HCEC 1CT (cell line): ENCODE measurements at regions not wholly inside any gene's neighbourhood (a gene's known extent, or its start where the extent isn't known, plus 50 kb on each side); places are given as distances from the start of the nearest gene placed in this dataset.

Experiments used
- DNase-seq: peaks from one replicate; pipeline ENCODE4 v3.0.0-alpha.2; 2017

DNA sequence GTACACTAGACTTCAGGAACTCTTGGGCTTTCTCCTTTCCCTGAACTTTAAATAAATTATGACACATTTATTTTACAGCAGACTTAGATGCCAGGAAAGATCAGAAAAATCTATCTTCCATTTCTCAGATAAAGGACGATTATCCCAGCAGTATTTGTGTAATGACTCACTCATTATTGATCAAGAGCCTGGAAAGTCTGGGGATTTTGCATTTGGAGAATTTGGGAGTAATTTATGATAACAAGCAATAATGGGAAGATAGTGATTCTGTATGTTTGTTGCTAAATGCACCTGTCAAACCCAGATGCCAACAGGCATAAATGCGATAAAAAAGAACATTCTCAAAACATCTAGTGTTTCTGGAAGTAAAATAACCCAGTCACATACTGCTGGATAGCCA, 480.2 kb upstream of the ATP2B1 start:
- DNase-seq = no peak

DNA sequence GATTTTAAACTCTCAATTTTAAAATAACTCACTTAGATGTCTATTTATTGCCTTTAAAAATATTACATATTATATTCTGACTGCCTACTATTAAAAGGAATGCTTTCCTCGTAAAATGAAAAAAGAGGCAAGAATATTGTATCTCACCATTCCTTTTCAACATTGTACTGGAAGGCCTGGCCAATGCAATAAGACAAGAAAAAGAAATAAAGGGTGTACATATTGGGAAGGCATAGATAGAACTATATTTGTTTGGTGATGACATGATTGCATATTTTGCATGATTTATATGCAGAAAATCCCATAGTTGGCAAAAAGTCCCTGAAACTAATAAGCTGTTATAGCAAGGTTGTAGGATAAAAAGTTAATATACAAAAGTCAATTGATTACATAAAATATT, 474.6 kb upstream of the ATP2B1 start:
- DNase-seq = no peak

DNA sequence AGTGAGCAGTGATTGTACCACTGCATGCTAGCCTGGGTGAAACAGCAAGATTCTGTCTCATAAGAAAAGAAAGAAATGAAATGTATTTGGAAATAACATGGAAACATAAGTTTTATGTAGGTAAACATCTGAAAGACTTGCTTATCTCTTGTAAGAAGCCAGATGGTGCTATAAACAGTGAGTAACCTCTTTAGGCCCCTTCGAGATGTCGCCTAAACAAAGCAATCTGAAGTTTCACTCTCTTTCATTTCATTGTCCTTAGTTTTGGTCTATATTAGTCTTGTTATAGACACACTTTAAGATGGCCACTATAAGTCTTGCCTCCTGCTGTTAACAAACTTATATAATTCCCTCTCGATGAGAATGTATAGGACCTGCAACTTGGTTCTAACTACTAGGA, 472.6 kb upstream of the ATP2B1 start:
- DNase-seq = no peak

DNA sequence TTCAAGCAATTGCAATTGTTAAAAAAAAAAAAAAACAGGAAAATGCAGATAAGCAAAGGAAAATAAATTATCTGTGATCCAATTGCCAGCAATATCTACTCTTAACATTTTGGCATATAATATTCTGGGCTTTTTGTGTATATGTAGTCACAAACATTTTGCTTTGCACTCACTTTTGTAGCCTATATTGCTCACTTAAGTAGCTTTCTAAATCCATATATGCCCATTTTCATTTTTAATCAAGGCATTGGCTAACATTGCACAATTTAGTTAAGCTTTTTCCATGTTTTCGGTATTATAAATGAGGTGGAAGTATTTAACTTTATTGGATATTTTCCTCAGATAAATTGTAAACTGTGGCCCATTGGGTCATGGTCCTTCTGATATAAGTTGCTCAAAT, 466.3 kb upstream of the ATP2B1 start:
- DNase-seq = no peak

DNA sequence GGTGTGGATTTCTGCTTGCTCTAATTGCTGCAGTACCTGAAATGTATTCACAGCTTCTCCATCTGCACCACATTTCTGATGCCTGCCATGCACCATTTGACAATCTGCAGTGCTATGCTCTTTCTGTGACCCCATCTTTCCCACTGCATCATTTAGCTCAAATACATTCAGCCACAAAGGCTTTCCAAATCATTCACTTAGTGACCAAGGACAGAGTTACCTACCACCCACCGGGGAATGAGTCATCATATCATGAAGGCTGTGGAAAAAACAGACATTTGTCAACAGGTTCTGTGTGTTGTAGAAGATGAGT, 465.5 kb upstream of the ATP2B1 start:
- DNase-seq = no peak

DNA sequence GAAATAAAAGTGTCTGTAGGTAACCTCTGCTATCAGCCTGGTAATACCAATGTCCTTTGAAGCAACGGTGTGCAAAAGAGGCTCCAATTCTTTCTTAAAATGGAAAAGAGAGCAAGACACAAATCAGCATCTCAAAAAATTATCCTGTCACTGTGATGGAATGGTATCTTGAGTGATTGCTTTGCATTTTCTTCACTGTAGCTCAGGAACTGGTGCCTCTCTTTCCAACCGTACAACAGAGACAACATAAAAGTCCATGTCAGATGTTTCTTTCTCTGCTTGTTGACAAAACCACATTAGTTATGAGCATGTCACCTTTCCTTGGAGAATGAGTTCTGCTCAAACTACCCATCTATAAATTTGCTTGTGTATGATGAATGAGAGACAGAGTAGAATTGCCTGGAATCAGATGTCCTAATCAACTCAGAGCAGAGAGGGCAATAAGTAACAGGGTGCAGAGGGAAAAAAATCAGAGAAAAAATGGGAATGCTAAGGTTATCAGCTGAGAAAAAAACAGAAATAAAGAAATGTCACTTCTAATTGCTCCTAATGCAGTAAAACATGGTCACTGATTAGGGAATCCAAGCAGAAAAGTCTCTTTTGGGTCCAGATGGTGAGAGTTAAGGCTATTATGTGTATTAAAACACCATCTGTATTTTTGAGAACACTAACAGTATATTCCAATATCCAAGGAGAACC, 465.0 kb upstream of the ATP2B1 start:
- no peak for DNase-seq

DNA sequence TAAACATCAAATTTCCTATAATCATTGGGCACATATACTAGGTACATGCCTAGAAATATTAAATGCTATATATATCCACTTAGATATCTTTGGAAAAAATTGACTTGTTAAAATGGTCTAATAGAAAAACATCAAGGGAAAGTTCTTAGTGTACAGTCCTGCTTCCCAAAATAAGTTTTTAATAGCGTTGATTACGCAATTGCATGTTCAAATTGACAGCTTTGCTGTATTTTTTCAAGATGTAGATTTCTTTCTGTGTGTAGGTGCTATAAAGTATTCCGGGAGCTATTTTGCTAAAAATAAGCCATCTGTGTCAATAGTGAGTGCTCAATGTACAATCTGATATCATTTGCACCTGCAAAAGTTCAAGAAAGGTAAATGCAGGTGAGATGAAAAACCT, 463.9 kb upstream of the ATP2B1 start:
- no peak for DNase-seq

DNA sequence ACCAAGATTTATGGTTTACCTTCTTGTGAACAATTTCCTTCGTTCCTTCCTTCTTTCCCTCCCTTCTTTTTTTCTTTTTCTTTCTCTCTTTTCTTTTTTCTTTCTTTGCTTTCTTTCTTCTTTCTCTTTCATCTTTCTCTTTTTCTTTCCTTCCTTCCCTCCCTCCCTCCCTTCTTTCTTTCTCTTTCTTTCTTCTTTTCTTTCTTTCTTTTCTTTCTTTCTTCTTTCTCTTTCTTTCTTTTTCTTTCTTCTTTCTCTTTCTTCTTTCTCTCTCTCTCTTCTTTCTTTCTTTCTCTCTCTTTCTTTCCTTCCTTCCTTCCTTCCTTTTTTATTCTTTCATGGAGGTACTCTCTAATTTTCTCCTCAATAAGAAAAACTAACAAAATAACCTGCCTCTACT, 462.1 kb upstream of the ATP2B1 start:
- no peak for DNase-seq

DNA sequence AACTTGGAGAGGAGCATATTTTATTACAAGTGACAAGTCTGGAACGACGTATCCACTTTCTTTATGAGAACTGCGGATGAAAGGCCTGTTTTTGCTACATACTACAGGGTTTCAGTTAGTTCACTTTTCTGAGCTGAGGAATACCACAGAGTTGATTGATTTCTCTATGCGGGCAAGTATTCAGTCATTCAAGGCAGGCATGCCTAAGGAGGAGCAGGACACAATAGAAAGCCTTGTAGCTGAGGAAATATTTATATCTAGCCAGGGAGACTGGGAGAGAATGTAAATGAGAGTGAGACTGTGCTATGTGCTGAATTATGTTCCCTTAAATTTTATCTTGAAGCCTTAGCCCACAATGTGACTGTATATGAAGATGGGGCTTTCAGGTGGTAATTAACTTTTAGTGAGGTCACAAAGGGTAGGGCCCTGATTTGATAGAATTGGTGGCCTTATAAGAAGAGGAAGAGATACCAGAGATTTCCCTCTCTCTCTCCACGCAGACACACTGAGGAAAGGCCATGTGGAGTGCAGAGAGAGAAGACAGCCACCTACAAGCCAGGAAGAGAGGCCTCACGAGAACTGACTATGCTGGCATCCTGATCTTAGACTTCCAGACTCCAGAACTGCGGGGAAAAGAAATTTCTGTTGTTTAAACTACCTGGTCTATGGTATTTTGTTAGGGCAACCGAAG, 459.0 kb upstream of the ATP2B1 start:
- no peak for DNase-seq

DNA sequence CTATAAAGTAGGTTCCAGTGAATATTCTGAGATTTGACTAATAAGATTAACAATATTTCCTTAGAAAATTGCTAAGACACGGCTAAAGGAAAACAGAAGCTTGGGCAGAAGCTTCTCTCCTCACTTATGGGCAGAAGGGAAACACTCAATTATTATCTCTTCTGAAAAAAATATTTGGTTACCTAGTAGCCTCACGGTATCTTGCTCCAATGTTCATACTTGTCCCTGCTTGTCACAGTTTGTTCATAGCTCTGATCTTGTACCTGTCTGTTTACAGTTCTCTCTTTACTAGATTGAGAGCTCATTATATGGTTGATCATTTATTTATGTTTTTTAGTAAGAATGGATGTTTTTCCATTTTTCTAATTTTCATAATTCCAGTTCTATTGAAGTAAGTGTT, 458.0 kb upstream of the ATP2B1 start:
- DNase-seq = no peak

DNA sequence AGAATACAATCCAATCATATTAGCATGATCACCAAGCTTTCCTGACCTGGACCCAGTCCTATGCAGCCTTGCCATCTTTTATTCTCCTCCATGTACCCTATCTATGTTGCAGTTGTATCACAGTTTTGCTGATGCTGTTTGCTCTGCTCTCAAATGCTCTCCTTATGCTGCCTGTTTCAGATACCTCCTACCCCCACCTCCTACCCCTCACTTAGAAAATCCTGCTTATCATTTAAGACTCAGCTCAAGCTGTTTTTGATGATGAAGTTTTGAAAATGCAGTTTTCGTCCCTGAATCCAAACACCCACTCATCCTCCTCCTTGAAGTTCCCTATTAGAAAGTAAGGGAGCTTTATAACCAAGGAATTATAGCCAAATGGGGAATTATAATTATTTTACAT, 457.4 kb upstream of the ATP2B1 start:
- DNase-seq = no peak

DNA sequence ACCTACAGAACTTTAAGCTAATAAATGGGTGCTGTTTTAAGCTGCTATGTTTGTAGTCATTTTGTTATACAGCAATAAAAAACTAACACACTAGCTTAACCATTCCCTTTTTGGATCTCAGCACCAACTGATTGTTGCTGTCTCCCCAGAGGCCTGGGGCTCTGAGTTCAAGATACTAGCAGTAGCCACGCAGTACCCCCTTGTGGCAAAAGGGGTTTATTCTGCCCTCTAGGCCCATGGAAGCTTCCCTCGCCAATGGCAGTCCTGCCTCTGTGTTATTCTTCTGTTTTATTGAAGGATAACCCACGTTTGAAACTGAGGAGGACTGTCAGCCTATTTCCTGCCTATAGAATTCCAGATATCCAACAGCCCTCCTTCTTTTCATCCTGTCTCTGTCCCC, 455.3 kb upstream of the ATP2B1 start:
- no peak for DNase-seq

DNA sequence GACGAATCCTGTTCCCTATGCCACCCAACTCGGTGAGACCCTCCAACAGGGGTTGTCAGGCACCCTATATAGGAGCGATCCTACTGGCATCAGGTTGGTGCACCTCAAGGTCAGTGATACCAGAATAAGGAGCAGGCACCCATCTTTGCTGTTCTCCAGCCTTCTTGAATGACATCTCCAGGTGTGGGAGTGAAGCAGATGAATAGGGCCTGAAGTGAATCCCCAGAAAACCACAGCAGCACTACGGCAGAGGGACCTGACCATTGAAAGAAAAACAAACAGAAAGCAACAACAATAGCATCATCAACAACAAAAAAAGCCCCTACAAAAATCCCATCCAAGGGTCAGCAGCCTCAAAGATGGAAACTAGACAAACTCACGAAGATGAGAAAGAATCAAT, 445.2 kb upstream of the ATP2B1 start:
- DNase-seq = no peak

DNA sequence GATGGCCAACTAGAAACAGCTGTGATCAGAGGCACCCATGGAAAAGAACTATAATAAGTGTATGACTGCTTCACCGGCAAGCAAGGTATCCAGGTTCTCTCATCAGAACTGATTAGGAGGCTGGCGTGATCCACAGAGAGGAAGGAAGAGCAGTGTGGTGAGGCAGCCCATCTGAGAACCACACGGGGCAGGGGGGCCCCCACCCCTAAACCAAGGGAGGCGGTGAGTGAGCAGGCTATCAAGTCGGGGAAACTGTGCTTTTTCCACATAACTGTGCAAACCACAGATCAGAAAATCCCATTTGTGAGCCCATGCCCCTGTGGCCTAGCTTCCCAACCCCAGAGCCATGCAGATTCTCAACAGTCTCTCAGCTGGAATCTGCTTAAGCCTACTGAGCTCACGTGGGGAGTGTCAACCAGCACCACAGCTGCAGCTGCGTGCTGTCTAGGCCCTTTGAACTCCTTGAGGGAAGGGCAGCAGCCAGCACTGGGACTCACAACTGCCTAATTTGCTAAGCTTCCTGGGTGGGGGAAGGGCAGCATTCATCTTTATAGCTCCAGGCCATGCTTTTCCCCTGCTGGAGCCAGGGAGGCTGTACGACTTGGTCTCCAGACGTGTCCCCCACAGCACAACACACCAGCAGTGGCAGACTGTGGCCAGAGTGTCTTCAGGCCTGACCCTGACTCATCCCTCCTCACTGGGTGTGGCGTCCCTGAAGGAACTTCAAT, 444.4 kb upstream of the ATP2B1 start:
- no peak for DNase-seq

DNA sequence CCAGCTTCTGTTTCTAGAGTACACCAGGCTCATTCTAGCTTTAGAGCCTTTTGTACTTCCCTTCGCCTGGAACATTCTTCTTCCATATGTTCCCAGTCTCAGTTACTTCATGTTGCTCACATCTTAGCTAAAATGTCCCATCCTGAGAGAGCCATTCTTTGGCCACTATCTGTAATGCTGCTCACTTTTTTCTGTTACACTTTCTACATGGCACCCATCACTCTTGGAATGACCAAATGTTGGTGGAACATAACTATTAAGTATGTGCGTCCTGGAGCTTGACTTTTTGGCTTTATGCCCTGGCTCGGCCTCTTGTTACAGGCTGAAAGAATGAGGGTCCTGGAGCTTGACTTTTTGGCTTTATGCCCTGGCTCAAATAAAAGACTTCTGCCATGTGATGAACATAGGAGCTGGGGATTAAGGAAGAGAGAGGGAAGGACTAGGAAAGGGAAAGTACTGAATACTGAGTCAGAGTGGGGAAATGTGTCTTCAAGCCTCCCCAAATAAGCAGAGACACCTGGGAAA, 442.9 kb upstream of the ATP2B1 start:
- DNase-seq = no peak

DNA sequence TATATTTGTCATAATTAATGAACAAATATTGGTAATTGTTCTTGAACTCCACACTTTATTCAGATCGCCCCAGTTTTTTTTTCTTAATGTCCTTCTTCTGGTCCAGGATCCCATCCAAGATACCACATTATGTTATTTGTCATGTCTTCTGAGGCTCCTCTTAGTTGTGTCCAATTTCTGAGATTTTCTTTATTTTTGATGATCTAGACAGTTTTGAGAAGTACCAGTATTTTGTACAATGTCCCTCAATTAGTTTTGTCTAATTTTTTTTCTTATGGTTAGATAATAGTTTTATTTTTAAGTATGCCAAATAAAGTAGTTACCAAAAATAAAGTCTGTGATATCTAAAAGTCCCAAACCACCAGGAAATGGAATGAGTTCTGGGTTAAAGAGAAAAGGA, 440.8 kb upstream of the ATP2B1 start:
- no peak for DNase-seq

DNA sequence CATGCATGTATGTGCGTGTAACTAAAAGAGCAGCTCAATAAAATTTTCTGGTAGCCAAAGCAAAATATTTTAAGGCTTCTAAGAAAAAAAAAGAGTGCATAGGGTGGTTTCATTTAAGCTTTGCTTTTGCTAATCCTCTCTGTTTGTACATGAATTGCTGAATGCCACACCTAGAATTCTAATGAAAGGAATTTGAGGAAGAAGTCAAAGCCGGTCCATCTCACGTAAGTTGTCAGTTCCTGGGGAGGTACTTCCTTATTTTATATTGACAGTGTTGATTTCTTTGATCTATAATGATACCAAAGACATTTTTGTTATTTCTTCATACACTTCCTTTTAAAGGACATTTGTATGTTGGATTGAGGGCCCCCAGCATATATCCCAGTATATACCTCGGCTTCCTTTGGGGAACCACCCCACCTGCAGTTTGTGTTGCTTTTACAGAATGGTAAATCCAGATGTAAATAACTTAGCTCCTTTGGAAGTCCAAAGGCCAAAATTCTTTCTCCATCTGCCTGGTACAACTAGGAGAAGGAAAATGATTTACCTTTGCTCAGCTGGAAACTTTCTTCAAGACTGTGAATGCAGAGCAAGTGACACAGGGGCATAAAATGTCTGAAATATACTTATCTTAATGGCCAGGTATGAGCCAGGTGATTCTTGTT, 420.9 kb upstream of the ATP2B1 start:
- DNase-seq = no peak

DNA sequence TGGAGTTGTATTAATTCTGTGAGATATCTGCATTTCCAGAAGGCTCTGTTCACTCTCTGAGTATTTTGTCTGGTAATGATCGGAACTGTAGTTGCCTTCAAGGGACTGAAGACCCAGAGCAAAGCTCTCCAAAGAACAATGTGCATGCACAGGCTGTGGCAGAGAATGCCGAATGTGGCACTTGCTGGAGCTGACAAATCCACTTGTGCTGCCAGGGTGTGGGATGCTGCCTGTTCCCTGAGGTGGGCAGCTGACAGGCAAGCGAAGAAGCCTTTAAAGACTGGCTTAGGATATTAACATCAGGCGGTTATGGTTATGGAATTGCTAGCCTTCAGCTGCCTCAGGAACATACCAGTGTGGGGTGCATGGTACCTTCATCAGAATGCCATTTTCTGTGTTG, 419.9 kb upstream of the ATP2B1 start:
- no peak for DNase-seq

DNA sequence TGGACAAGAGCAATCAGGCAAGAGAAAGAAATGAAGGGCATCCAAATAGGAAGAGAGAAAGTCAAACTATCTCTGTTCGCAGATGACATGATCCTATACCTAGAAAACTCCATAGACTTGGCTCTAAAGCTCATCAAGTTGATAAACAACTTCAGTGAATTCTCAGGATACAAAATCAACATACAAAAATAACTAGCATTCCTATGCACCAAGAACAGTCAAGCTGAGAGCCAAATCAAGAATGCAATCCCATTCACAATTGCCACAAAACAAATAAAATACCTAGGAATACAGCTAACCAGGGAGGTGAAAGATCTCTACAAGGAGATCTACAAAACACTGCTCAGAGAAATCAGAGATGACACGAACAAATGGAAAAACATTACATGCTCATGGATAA, 417.5 kb upstream of the ATP2B1 start:
- DNase-seq = no peak

DNA sequence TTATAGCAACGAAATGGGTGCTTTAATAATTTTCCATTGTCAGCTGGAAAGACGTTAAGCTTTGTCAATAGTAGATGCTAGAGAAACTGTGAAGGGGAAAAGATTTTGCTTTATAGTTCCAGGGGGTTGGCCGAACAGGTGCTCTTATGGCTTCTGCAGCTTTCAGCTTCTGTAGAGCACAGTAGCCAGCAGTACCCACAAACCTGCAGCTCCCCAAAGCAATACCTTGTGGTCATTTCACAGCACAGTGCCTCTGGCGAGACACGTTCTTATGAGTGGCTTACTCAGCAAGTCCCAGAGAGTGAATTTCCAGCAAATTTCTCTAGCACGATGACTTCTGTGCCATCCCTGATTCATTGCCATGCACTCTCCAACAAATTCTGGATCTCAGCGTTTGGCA, 416.3 kb upstream of the ATP2B1 start:
- DNase-seq = no peak

DNA sequence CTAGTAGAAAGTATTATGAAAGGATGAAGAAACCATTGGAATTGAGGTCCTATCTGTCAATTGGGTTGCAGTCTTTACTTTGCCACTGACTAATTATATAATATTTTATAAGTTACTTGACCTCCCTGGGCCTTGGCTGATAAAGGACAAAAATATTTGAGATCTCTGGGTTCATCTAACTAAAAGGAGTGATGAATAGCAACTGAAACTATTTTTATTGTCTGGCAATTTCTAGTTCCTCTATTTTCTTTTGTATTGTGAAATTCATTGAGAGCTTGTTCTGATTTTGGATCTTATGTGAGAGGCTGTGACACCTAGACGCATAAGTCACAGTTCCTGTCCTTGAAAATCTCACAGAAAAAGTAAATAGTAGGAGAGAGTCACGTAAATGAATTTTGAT, 415.7 kb upstream of the ATP2B1 start:
- DNase-seq = no peak

DNA sequence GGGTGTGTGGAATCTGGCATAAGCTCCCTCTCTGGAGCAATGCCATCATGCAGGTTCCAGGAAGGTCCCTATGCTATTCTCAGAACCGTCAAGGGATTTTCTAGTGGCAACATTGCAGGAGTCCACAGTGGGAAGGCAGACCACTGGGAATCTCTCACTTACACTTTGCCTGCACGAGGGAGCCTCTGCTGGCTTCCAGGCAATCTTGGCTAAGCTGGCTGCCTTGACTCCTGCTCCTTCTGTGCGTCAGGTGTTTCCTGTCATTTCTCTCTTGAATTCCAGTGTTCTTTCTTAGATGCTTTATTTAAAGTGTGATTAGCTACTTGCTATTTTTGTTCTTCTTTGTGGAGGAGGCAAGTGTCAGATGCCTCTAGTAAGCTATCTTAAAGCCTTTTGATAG, 414.0 kb upstream of the ATP2B1 start:
- no peak for DNase-seq

DNA sequence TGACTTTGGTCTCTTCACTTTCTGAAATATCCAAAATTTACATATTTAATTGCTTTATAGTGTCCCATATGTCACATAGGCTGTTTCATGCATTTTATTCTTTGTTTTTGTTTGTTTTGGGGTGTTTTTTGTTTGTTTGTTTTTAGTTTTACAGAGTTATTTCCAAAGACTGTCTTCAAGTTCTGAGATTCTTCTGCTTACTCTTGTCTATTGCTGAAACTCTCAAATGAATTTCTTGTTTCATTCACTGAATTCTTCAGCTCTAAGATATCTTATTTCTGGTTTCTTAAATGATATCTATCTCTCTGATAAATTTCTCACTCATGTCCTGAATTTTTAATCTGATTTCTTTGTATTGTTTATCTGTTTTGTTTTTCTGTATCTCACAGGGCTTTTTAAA, 412.0 kb upstream of the ATP2B1 start:
- no peak for DNase-seq

DNA sequence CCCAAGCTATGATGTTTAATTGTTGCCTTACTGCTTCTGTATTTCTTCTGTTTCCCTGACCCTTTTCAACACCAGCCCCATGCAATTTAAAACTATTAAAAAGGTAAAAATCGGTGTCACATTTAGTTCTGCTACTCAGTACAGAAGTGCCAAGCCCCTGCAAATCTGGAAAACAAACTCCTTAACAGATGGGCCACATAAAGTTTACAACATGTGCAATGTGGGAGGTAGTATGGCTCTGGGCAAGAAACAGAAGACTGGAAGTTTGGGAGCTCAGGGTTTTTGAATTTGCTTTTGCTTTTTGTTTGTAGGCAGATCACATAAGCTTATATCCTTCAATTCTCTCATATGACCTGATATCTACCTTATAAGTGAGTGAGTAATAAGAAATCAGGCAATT, 404.0 kb upstream of the ATP2B1 start:
- DNase-seq = no peak
